Retinal pigment epithelial cell (primary cell): ENCODE measurements at regions not wholly inside any gene's neighbourhood (a gene's known extent, or its start where the extent isn't known, plus 50 kb on each side); places are given as distances from the start of the nearest gene placed in this dataset.
"Not testable (repeated sequence)": the region's sequence is repeated elsewhere in the genome, so short reads cannot be mapped to it uniquely, and the experiment has no call there.

Experiments used
- DNase-seq: peaks from one replicate; pipeline ENCODE4 v3.0.0-alpha.2; 2010; ENCODE audit warnings: low read depth
- H3K4me3 ChIP-seq: 2 replicates; pipeline ENCODE4 v1.5.1; 2011; ENCODE audit warnings: mild to moderate bottlenecking, low read length, control low read depth, moderate library complexity
- TF ChIP-seq, protein P1 (sequence below): conservative IDR thresholded peaks from 2 replicates; pipeline ENCODE4 v1.5.1; 2011; ENCODE audit warnings: low read depth, low read length, control low read depth, inconsistent platforms

GRCh38 chr10:55550236-55550635 lies 749.2 kb upstream of the PCDH15 start:
- no peak overlapping the region for H3K4me3 ChIP-seq
- DNase-seq, result peak; percentile 51
- TF ChIP-seq, protein P1, sequence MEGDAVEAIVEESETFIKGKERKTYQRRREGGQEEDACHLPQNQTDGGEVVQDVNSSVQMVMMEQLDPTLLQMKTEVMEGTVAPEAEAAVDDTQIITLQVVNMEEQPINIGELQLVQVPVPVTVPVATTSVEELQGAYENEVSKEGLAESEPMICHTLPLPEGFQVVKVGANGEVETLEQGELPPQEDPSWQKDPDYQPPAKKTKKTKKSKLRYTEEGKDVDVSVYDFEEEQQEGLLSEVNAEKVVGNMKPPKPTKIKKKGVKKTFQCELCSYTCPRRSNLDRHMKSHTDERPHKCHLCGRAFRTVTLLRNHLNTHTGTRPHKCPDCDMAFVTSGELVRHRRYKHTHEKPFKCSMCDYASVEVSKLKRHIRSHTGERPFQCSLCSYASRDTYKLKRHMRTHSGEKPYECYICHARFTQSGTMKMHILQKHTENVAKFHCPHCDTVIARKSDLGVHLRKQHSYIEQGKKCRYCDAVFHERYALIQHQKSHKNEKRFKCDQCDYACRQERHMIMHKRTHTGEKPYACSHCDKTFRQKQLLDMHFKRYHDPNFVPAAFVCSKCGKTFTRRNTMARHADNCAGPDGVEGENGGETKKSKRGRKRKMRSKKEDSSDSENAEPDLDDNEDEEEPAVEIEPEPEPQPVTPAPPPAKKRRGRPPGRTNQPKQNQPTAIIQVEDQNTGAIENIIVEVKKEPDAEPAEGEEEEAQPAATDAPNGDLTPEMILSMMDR, result no peak

GRCh38 chr10:55537497-55537896 lies 736.5 kb upstream of the PCDH15 start:
- H3K4me3 ChIP-seq, DNase-seq: not testable (repeated sequence)

GRCh38 chr10:55519264-55519663 lies 718.2 kb upstream of the PCDH15 start:
- no peak overlapping the region for H3K4me3 ChIP-seq
- TF ChIP-seq, protein P1, result no peak
- DNase-seq, result no peak

- DNase-seq, H3K4me3 ChIP-seq: not testable (repeated sequence)
Measured at GRCh38 chr10:55518416-55518815, 717.4 kb upstream of the PCDH15 start.

GRCh38 chr10:55509168-55509567 lies 708.1 kb upstream of the PCDH15 start:
- no peak for DNase-seq
- TF ChIP-seq, protein P1, result no peak
- no peak overlapping the region for H3K4me3 ChIP-seq

DNA sequence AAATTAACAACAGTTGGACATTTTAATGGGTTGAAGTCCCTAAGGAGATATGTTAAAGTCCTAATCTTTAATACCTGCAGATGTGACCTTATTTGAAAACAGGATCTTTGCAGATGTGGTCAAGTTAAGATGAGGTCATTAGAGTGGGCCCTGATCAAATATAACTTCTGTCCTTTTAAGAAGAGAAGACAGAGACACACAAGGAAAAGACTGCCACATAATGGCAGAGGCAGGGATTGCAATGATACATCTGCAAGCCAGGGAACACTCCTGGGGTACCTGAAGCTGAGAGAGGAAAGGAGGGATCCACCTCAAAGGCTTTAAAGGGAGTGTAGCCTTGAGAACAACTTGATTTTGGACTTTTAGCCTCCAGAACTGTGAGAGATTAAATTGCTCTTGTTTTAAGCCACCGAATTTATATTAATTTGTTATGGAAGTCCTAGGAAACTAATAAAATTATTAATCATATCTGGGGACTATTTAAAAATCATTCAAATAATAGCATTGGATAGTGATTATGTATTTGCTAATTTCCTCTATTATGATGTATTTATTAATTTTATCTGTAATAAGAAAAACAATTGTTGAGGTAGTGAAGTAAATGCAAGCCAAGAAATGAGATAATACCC lies 700.0 kb upstream of the PCDH15 start:
- peak; percentile 7 for DNase-seq
- TF ChIP-seq, protein P1, result peak; percentile 80
- H3K4me3 ChIP-seq, result no peak overlapping the region

DNA sequence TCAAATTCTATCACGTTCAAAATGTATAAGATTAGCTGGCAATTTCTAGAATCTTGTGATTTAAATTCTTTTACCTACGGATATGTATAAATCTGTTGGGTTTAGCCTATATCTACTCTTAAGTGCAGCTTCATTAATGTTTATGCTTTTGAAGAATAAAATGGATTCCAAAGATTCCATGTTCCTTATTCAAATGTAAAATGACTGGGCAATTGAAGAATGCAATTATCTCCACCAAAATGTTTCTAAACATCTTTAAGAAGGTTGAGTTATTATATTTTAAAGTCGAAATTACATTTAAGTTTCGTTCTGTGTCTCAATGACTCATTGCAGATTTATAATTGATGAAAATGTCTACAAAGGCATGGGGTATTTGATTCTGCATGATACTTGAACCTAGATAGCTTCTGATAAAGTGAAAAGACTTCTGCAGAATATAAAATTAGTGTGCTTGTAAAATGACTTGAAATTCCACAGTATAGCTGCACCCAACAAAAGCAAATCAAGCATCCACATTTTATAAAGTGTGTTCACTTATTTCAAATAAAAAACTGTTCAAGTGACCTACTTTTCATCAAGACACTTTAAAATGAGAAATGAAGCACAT lies 697.0 kb upstream of the PCDH15 start:
- TF ChIP-seq, protein P1, result no peak
- no peak overlapping the region for H3K4me3 ChIP-seq
- no peak for DNase-seq

DNA sequence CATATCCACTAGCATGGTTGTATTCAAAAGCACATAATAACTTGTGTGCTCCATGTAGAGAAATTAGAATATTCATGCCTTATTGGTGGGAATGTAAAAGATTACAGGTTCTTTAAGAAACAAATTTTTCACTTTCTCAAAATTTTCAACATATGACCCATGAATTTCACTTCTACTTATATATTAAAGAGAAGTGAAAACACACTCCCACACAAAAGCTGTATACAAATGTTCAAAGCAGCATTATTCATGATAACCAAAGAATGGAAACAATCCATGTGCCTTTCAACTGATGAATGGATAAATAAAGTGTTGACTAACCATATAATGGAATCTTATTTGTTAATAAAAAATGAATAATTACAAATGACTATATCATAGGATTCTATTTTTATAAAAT lies 694.5 kb upstream of the PCDH15 start:
- TF ChIP-seq, protein P1, result no peak
- H3K4me3 ChIP-seq, result no peak overlapping the region
- DNase-seq, result no peak
